ENCODE measurements at regions not wholly inside any gene's neighbourhood (a gene's known extent, or its start where the extent isn't known, plus 50 kb on each side); places are given as distances from the start of the nearest gene placed in this dataset.

DNA sequence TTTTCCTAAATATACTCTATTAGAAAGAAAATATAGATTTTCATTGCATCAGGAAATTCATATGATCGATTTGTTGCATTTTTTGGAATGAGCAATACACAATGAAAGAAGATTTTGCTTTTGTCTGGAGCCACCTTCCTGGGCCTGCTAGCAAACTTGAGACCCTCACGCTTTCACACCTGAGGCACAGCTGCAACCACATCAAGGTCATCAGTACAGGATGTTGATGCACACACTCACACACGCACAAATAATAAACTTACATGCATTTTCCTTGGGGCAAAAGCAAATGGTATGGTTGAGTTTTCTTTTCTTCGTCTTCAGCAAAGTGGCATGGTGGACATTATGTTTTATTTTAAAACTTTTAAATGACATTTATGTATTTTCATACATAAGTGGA lies 64.8 kb upstream of the SATB1 start:
- Histone ChIP-seq H3K27ac (ENCODE audit: extremely low read depth, low read depth, low read length) (no peak overlapping the region), H3K79me2 (ENCODE audit: control insufficient read depth, insufficient read depth, low read length) (no peaks in the 10 kb centered on the region), H3K36me3 (ENCODE audit: control insufficient read depth, insufficient read depth, low read length) (no peaks in the 10 kb centered on the region), H3K9me3 (replicated peaks; ENCODE audit: control insufficient read depth, insufficient read depth, low read depth, low read length) (no peaks in the 10 kb centered on the region), H3K4me2 (ENCODE audit: insufficient read depth, low read length) (no peak overlapping the region), H3K4me1 (replicated peaks in 1 of 2; ENCODE audit: control insufficient read depth in 2 of 2, insufficient read depth in 2 of 2, low read length in 2 of 2) (no peaks in the 10 kb centered on the region), H3K9me1 (ENCODE audit: control insufficient read depth, insufficient read depth, low read length) (no peaks in the 10 kb centered on the region), H3K4me3 (no peak overlapping the region), H3K27me3 (ENCODE audit: control insufficient read depth in 2 of 2, insufficient read depth in 2 of 2, low read length in 2 of 2) (no peaks in the 10 kb centered on the region), H2AFZ (ENCODE audit: low read depth, low read length) (no peak overlapping the region), H4K20me1 (replicated peaks; ENCODE audit: control insufficient read depth, insufficient read depth, low read length) (no peaks in the 10 kb centered on the region), H3K9ac (ENCODE audit: insufficient read depth in 1 of 2, low read depth in 2 of 2, low read length in 2 of 2) (no peak overlapping the region)
- BruUV-seq (replicated peaks), result no TSS peak
- FAIRE-seq (no peak), ATAC-seq (no peak), DNase-seq (ENCODE audit: extremely low read depth in 1 of 4, low spot score in 3 of 4) (no peak)
- TF ChIP-seq PCBP2 (IDR thresholded peaks at IDR 0.05; ENCODE audit: low read depth, low read length, poor library complexity, severe bottlenecking) (no peak), LCOR (CRISPR knock-in tag; IDR thresholded peaks at IDR 0.05) (no peak), SETDB1 (IDR thresholded peaks at IDR 0.05; ENCODE audit: low read length) (no peak)
- WGBS (ENCODE audit: insufficient coverage, low coverage, missing lambda C conversion rate), result 0% methylated on average over 4 of the region's 4 CpGs
- ChIA-PET CTCF (ENCODE audit: low intra/inter-chr PET ratio) (no interaction called here), POLR2A (no interaction called here)
- intact Hi-C loops (cut with micrococcal nuclease), result no loop called here
- in situ Hi-C loops (cut with MboI), result no loop called here

GRCh38 chr3:18483226-18483625 lies 58.1 kb upstream of the SATB1 start:
- DNase-seq (ENCODE audit: extremely low read depth in 1 of 4, low spot score in 3 of 4), result no peak
- no peaks in the 10 kb centered on the region for H3K9me3 ChIP-seq (replicated peaks; ENCODE audit: control insufficient read depth, insufficient read depth, low read depth, low read length)
- H2AFZ ChIP-seq (ENCODE audit: low read depth, low read length), result no peak overlapping the region
- in situ Hi-C loops (cut with MboI), result no loop called here
- ATAC-seq, result no peak
- H3K27me3 ChIP-seq (ENCODE audit: control insufficient read depth in 2 of 2, insufficient read depth in 2 of 2, low read length in 2 of 2), result no peaks in the 10 kb centered on the region
- H3K9me1 ChIP-seq (ENCODE audit: control insufficient read depth, insufficient read depth, low read length), result no peaks in the 10 kb centered on the region
- WGBS (ENCODE audit: insufficient coverage, low coverage, missing lambda C conversion rate), result 2% methylated on average over 3 of the region's 3 CpGs
- no peak for FAIRE-seq
- POLR2A ChIA-PET, result no interaction called here
- H3K9ac ChIP-seq (ENCODE audit: insufficient read depth in 1 of 2, low read depth in 2 of 2, low read length in 2 of 2), result no peak overlapping the region
- intact Hi-C loops (cut with micrococcal nuclease), result no loop called here
- no peaks in the 10 kb centered on the region for H3K36me3 ChIP-seq (ENCODE audit: control insufficient read depth, insufficient read depth, low read length)
- no TSS peak for BruUV-seq (replicated peaks)
- no peaks in the 10 kb centered on the region for H3K4me1 ChIP-seq (replicated peaks in 1 of 2; ENCODE audit: control insufficient read depth in 2 of 2, insufficient read depth in 2 of 2, low read length in 2 of 2)
- no peak overlapping the region for H3K4me3 ChIP-seq
- no peak overlapping the region for H3K27ac ChIP-seq (ENCODE audit: extremely low read depth, low read depth, low read length)
- CTCF ChIA-PET (ENCODE audit: low intra/inter-chr PET ratio), result no interaction called here
- H3K79me2 ChIP-seq (ENCODE audit: control insufficient read depth, insufficient read depth, low read length), result no peaks in the 10 kb centered on the region
- no peaks in the 10 kb centered on the region for H4K20me1 ChIP-seq (replicated peaks; ENCODE audit: control insufficient read depth, insufficient read depth, low read length)
- no peak overlapping the region for H3K4me2 ChIP-seq (ENCODE audit: insufficient read depth, low read length)
- TF ChIP-seq, protein P1, sequence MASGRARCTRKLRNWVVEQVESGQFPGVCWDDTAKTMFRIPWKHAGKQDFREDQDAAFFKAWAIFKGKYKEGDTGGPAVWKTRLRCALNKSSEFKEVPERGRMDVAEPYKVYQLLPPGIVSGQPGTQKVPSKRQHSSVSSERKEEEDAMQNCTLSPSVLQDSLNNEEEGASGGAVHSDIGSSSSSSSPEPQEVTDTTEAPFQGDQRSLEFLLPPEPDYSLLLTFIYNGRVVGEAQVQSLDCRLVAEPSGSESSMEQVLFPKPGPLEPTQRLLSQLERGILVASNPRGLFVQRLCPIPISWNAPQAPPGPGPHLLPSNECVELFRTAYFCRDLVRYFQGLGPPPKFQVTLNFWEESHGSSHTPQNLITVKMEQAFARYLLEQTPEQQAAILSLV (tag; IDR thresholded peaks at IDR 0.05), result no peak
- TF ChIP-seq MYBL2 (IDR thresholded peaks at IDR 0.05; ENCODE audit: low read depth), result no peak
- no peak for TF ChIP-seq MYBL2 (CRISPR knock-in tag; IDR thresholded peaks at IDR 0.05; ENCODE audit: borderline replicate concordance)
- no peak for TF ChIP-seq MCM7 (IDR thresholded peaks at IDR 0.05)
- no peak for TF ChIP-seq SIN3A (IDR thresholded peaks at IDR 0.05; ENCODE audit: borderline replicate concordance in 2 of 2, control insufficient read depth in 1 of 2, low read depth in 2 of 2, low read length in 2 of 2)
- no peak for TF ChIP-seq EGR1 (conservative IDR thresholded peaks at IDR 0.05)
- no peak for TF ChIP-seq CLOCK (CRISPR knock-in tag; IDR thresholded peaks at IDR 0.05; ENCODE audit: borderline replicate concordance)
- TF ChIP-seq, protein P2, sequence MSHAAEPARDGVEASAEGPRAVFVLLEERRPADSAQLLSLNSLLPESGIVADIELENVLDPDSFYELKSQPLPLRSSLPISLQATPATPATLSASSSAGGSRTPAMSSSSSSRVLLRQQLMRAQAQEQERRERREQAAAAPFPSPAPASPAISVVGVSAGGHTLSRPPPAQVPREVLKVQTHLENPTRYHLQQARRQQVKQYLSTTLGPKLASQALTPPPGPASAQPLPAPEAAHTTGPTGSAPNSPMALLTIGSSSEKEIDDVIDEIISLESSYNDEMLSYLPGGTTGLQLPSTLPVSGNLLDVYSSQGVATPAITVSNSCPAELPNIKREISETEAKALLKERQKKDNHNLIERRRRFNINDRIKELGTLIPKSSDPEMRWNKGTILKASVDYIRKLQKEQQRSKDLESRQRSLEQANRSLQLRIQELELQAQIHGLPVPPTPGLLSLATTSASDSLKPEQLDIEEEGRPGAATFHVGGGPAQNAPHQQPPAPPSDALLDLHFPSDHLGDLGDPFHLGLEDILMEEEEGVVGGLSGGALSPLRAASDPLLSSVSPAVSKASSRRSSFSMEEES (CRISPR knock-in tag; IDR thresholded peaks at IDR 0.05), result no peak
- no peak for TF ChIP-seq LEF1 (IDR thresholded peaks at IDR 0.05)

Data from K562 (cell line).